ENCODE measurements at regions not wholly inside any gene's neighbourhood (a gene's known extent, or its start where the extent isn't known, plus 50 kb on each side); places are given as distances from the start of the nearest gene placed in this dataset.

- TF ChIP-seq NANOG (IDR thresholded peaks at IDR 0.05; ENCODE audit: borderline replicate concordance) = no peak
- TF ChIP-seq CTCF (conservative IDR thresholded peaks at IDR 0.05; ENCODE audit: low read depth in 2 of 2) = no peak
- TF ChIP-seq EZH2phosphoT487 (IDR thresholded peaks at IDR 0.05; ENCODE audit: unreplicated experiment) = no peak
- no peak for TF ChIP-seq ZNF331 (CRISPR knock-in tag; IDR thresholded peaks at IDR 0.05; ENCODE audit: low read depth)
- TF ChIP-seq STAT1 (IDR thresholded peaks at IDR 0.05; ENCODE audit: unreplicated experiment) = no peak
These were observed 472.1 kb downstream of the DMRT2 start for GRCh38 chr9:1522219-1522767.

All from GM23338 (cell line).